ENCODE measurements at regions not wholly inside any gene's neighbourhood (a gene's known extent, or its start where the extent isn't known, plus 50 kb on each side); places are given as distances from the start of the nearest gene placed in this dataset.

GRCh38 chr2:181754105-181754504 lies 73.8 kb upstream of the NEUROD1 start:
- TF ChIP-seq EZH2 (IDR thresholded peaks at IDR 0.05; ENCODE audit: borderline replicate concordance, low read depth, low read length, severe bottlenecking) (no peak), GATA2 (IDR thresholded peaks at IDR 0.05; ENCODE audit: insufficient read depth, insufficient read length, low read depth, low read length) (no peak)
- DNase-seq (ENCODE audit: low read depth, low spot score) (no peak), FAIRE-seq (no peak)
- POLR2A ChIA-PET = no interaction called here
- H4K20me1 ChIP-seq (replicated peaks; ENCODE audit: control insufficient read depth, extremely low read depth, insufficient read depth, low read length) = no peaks in the 10 kb centered on the region
- H3K4me3 ChIP-seq (replicated peaks in 1 of 3; ENCODE audit: insufficient read depth in 1 of 3, low read depth in 1 of 3, low read length in 3 of 3) = no peak overlapping the region
- dilution Hi-C loops (cut with MboI; ENCODE audit: extremely low pct_ligation_motif_present, low sequenced_read_pairs) = loop anchor here (25.0 kb wide), 1 partner anchor 158 kb away; no protein-coding TSS in a partner anchor
- no peak overlapping the region for H3K9ac ChIP-seq (replicated peaks; ENCODE audit: extremely low read depth, insufficient read depth, low read length)
- H3K9me3 ChIP-seq (replicated peaks; ENCODE audit: control insufficient read depth, insufficient read depth, low read length) = no peaks in the 10 kb centered on the region
- H3K4me1 ChIP-seq (ENCODE audit: control insufficient read depth, extremely low read depth, insufficient read depth, low read length) = no peaks in the 10 kb centered on the region
- no peak overlapping the region for H2AFZ ChIP-seq (ENCODE audit: low read depth, low read length)
- CTCF ChIA-PET = interaction anchor here (1.6 kb wide), 1 partner anchor 151 kb away, joined by 4 read pairs; no protein-coding TSS in a partner anchor
- no peaks in the 10 kb centered on the region for H3K36me3 ChIP-seq (ENCODE audit: control insufficient read depth in 2 of 2, extremely low read depth in 1 of 2, insufficient read depth in 2 of 2, low read length in 2 of 2)
- BruUV-seq (replicated peaks) = no TSS peak
- H3K79me2 ChIP-seq (ENCODE audit: control insufficient read depth, insufficient read depth, low read length) = no peaks in the 10 kb centered on the region
- intact Hi-C loops (cut with micrococcal nuclease) = no loop called here
- no peak overlapping the region for H3K27ac ChIP-seq (ENCODE audit: insufficient read depth, low read depth, low read length)
- H3K4me2 ChIP-seq (ENCODE audit: insufficient read depth, low read length) = no peak overlapping the region
- H3K9me1 ChIP-seq (replicated peaks; ENCODE audit: control insufficient read depth, extremely low read depth, insufficient read depth, low read length) = no peaks in the 10 kb centered on the region
- H3K27me3 ChIP-seq (ENCODE audit: control insufficient read depth in 2 of 2, insufficient read depth in 2 of 2, low read length in 2 of 2) = no peaks in the 10 kb centered on the region

- no TSS peak for BruUV-seq (replicated peaks)
- H2AFZ ChIP-seq (ENCODE audit: low read depth, low read length) = no peak overlapping the region
- no peaks in the 10 kb centered on the region for H3K36me3 ChIP-seq (ENCODE audit: control insufficient read depth in 2 of 2, extremely low read depth in 1 of 2, insufficient read depth in 2 of 2, low read length in 2 of 2)
- dilution Hi-C loops (cut with MboI; ENCODE audit: extremely low pct_ligation_motif_present, low sequenced_read_pairs) = loop anchor here (25.0 kb wide), 1 partner anchor 157 kb away; no protein-coding TSS in a partner anchor
- no peaks in the 10 kb centered on the region for H3K9me3 ChIP-seq (replicated peaks; ENCODE audit: control insufficient read depth, insufficient read depth, low read length)
- H3K79me2 ChIP-seq (ENCODE audit: control insufficient read depth, insufficient read depth, low read length) = no peaks in the 10 kb centered on the region
- no peak overlapping the region for H3K27ac ChIP-seq (ENCODE audit: insufficient read depth, low read depth, low read length)
- intact Hi-C loops (cut with micrococcal nuclease) = no loop called here
- H3K4me2 ChIP-seq (ENCODE audit: insufficient read depth, low read length) = no peak overlapping the region
- TF ChIP-seq POLR2AphosphoS5 (IDR thresholded peaks at IDR 0.05; ENCODE audit: insufficient read depth, low read depth, low read length) = no peak
- no peak for TF ChIP-seq JUN (IDR thresholded peaks at IDR 0.05; ENCODE audit: borderline replicate concordance, insufficient read depth, insufficient read length, low read depth)
- TF ChIP-seq MAX (IDR thresholded peaks at IDR 0.05; ENCODE audit: insufficient read depth, insufficient read length) = no peak
- no peak for TF ChIP-seq MYC (IDR thresholded peaks at IDR 0.05; ENCODE audit: low read depth, low read length)
- CTCF ChIA-PET = interaction anchor here (1.6 kb wide), 1 partner anchor 13 kb away, joined by 3 read pairs; no protein-coding TSS in a partner anchor
- no peak overlapping the region for H3K4me3 ChIP-seq (replicated peaks in 1 of 3; ENCODE audit: insufficient read depth in 1 of 3, low read depth in 1 of 3, low read length in 3 of 3)
- DNase-seq (ENCODE audit: low read depth, low spot score) (no peak), FAIRE-seq (no peak)
- POLR2A ChIA-PET = no interaction called here
- H3K4me1 ChIP-seq (ENCODE audit: control insufficient read depth, extremely low read depth, insufficient read depth, low read length) = no peaks in the 10 kb centered on the region
- H3K9ac ChIP-seq (replicated peaks; ENCODE audit: extremely low read depth, insufficient read depth, low read length) = no peak overlapping the region
- H3K27me3 ChIP-seq (ENCODE audit: control insufficient read depth in 2 of 2, insufficient read depth in 2 of 2, low read length in 2 of 2) = no peaks in the 10 kb centered on the region
- no peaks in the 10 kb centered on the region for H3K9me1 ChIP-seq (replicated peaks; ENCODE audit: control insufficient read depth, extremely low read depth, insufficient read depth, low read length)
- H4K20me1 ChIP-seq (replicated peaks; ENCODE audit: control insufficient read depth, extremely low read depth, insufficient read depth, low read length) = no peaks in the 10 kb centered on the region
These were observed 74.9 kb upstream of the NEUROD1 start for GRCh38 chr2:181755181-181755580.

All from endothelial cell of umbilical vein (primary cell).